Breast epithelium (tissue), 4 donors: ENCODE measurements at regions not wholly inside any gene's neighbourhood (a gene's known extent, or its start where the extent isn't known, plus 50 kb on each side); places are given as distances from the start of the nearest gene placed in this dataset.
"Not testable (repeated sequence)": the region's sequence is repeated elsewhere in the genome, so short reads cannot be mapped to it uniquely, and the experiment has no call there.

Experiments
- DNase-seq, 2 donors: peaks; one replicate each; pipeline ENCODE4 v3.0.0-alpha.2; 2019; ENCODE audit warnings: low spot score in 2 of 2
- H3K27ac ChIP-seq, 2 donors: fragments of 200-600 bp; sonication (generic) in 1 of 2; one replicate each; pipeline ENCODE4 v1.5.1; 2016 to 2019; ENCODE audit warnings: mild to moderate bottlenecking in 1 of 2
- H3K27me3 ChIP-seq, 2 donors: fragments of 200-600 bp; sonication (generic) in 1 of 2; one replicate each; pipeline versions ENCODE4 v1.5.1 to v1.6.0; 2017 to 2019; ENCODE audit warnings: control low read depth in 1 of 2, mild to moderate bottlenecking in 1 of 2
- H3K36me3 ChIP-seq: fragments of 200-600 bp; one replicate; pipeline ENCODE4 v1.5.1; 2019
- H3K4me1 ChIP-seq, 2 donors: fragments of 200-600 bp; sonication (generic); one replicate each; pipeline ENCODE4 v1.5.1; 2016 to 2019; ENCODE audit warnings: control low read depth in 1 of 2
- H3K4me3 ChIP-seq, 3 donors: fragments of 200-600 bp; sonication (generic); 1 replicate in 2 of 3; 2 replicates in 1 of 3; pipeline ENCODE4 v1.5.1; 2016 to 2019; ENCODE audit warnings: mild to moderate bottlenecking in 3 of 3, moderate library complexity in 2 of 3
- H3K9me3 ChIP-seq, 2 donors: fragments of 200-600 bp; sonication (generic) in 1 of 2; one replicate each; pipeline ENCODE4 v1.5.1; 2016 to 2019; ENCODE audit warnings: control low read depth in 1 of 2
- POLR2A ChIP-seq: fragments of 450-650 bp; IDR thresholded peaks from one replicate; pipeline ENCODE4 v1.6.1; 2016; ENCODE audit warnings: antibody characterized with exemption, mild to moderate bottlenecking, moderate library complexity
- POLR2AphosphoS5 ChIP-seq, 3 donors: sonication (generic); formaldehyde crosslinking; IDR thresholded peaks; one replicate each; pipeline ENCODE4 v1.6.1; 2017; ENCODE audit warnings: antibody characterized with exemption in 3 of 3
- intact Hi-C: fragments of 100-400 bp; cut with DNase I; formaldehyde crosslinking; loops from one replicate; pipeline ENCODE4 v1.15.1; 2023; ENCODE audit warnings: low total_unique reads
- TF ChIP-seq, protein P1 (sequence below), 3 donors: fragments of 450-650 bp; IDR thresholded peaks; one replicate each; pipeline ENCODE4 v1.5.1; 2016 to 2017; ENCODE audit warnings: antibody characterized with exemption in 3 of 3, mild to moderate bottlenecking in 3 of 3, moderate library complexity in 3 of 3

DNA sequence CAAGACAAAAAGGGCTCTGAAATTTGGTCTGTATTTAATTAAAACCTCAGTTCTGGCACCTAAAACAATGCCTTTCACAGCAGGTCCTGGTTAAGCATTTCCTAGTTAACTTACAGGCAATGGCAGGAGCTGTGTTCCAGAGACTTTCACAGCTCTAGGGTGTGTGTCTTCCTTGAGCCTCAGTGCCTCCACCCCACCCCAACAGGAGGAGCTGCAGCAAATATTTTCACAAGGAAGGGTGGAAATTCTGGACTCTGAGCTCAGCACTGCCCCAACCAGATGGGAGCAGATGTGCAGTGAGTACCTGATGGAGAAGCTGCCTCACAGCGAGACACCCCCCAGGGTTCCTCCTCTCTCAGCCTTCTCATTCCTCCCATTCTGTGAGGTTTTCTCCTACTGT lies 106.3 kb upstream of the SPATA12 start:
- intact Hi-C loops = no loop called here
- TF ChIP-seq POLR2AphosphoS5 (IDR thresholded peaks at IDR 0.05) = no peak
- no peak for TF ChIP-seq POLR2A
- TF ChIP-seq, protein P1, sequence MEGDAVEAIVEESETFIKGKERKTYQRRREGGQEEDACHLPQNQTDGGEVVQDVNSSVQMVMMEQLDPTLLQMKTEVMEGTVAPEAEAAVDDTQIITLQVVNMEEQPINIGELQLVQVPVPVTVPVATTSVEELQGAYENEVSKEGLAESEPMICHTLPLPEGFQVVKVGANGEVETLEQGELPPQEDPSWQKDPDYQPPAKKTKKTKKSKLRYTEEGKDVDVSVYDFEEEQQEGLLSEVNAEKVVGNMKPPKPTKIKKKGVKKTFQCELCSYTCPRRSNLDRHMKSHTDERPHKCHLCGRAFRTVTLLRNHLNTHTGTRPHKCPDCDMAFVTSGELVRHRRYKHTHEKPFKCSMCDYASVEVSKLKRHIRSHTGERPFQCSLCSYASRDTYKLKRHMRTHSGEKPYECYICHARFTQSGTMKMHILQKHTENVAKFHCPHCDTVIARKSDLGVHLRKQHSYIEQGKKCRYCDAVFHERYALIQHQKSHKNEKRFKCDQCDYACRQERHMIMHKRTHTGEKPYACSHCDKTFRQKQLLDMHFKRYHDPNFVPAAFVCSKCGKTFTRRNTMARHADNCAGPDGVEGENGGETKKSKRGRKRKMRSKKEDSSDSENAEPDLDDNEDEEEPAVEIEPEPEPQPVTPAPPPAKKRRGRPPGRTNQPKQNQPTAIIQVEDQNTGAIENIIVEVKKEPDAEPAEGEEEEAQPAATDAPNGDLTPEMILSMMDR (IDR thresholded peaks at IDR 0.05) = no peak
- no peak for DNase-seq
- H3K27me3 ChIP-seq = no peaks in the 10 kb centered on the region
- no peak overlapping the region for H3K4me3 ChIP-seq
- no peaks in the 10 kb centered on the region for H3K36me3 ChIP-seq
- H3K27ac ChIP-seq = no peak overlapping the region
- no peaks in the 10 kb centered on the region for H3K4me1 ChIP-seq
- H3K9me3 ChIP-seq = no peaks in the 10 kb centered on the region

DNA sequence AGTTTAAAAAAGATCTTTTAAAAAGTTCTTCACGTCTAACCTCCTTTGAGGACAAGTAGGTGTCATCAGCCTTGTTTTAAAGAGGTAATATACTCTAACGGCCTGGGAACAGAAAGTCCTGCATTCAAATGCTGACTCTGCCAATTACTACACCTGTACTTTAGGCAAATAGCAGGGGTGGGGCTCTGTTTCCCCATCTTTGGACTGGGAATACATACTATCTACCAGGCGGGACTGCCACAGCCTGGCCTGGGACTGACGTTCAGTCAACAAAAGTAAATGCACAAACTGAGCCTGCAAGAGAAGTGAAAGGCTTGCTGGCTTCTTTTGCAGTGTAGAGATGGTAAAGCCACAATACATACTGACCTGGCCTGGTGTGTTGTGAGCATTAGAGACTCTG lies 107.6 kb upstream of the SPATA12 start:
- TF ChIP-seq POLR2A (no peak), POLR2AphosphoS5 (IDR thresholded peaks at IDR 0.05) (no peak)
- TF ChIP-seq, protein P1 (IDR thresholded peaks at IDR 0.05) = no peak
- H3K36me3 ChIP-seq = no peaks in the 10 kb centered on the region
- intact Hi-C loops = no loop called here

DNA sequence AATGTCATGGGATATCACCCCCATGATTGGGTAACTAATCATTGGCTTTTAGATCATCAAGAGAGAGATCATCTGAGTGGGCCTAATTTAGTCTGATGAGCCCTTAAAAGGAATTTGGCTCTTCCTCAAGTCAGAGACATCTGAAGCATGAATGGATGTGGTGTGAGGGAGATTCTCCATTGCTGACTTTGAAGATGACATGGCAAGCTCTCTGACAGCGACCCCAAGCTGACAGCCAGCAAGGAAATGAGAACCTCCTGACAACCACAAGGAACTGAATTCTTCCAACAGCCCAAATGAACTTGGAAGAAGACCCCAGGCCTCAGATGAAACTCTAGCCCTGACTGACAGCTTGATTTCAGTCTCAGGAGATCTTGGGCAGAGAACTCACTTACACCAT lies 108.4 kb upstream of the SPATA12 start:
- Histone ChIP-seq H3K4me1 (no peaks in the 10 kb centered on the region), H3K27ac (no peak overlapping the region), H3K9me3 (no peaks in the 10 kb centered on the region), H3K27me3 (no peaks in the 10 kb centered on the region), H3K4me3 (no peak overlapping the region), H3K36me3 (no peaks in the 10 kb centered on the region)
- DNase-seq = no peak
- TF ChIP-seq POLR2AphosphoS5 (IDR thresholded peaks at IDR 0.05) (no peak), POLR2A (no peak)
- intact Hi-C loops = no loop called here

More for the DNA sequence above, 107.6 kb upstream of the SPATA12 start:
- H3K9me3 ChIP-seq = no peaks in the 10 kb centered on the region
- H3K4me1 ChIP-seq = no peaks in the 10 kb centered on the region
- H3K27me3 ChIP-seq = no peaks in the 10 kb centered on the region
- DNase-seq = no peak
- no peak overlapping the region for H3K4me3 ChIP-seq
- no peak overlapping the region for H3K27ac ChIP-seq

DNA sequence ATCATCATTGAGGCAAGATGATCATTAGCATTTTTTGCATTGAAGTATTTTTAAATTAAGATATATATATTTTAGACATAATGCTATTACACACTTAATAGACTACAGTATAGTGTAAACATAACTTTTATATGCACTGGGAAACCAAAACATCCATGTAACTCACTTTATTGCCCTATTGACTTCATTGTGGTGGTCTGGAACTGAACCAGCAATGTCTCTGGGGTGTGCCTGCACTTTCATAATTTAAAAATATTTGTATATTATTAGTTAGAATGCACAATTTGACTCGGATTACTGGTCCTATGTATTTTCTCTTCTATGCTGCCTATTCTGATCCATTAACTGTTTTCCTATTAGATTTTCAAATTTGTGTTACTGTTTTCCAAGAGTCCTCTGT lies 109.1 kb upstream of the SPATA12 start:
- DNase-seq = no peak
- intact Hi-C loops = no loop called here
- Histone ChIP-seq H3K27ac (no peak overlapping the region), H3K9me3 (no peaks in the 10 kb centered on the region), H3K36me3 (no peaks in the 10 kb centered on the region), H3K4me3 (no peak overlapping the region), H3K27me3 (no peaks in the 10 kb centered on the region), H3K4me1 (no peaks in the 10 kb centered on the region)
- no peak for TF ChIP-seq POLR2A
- TF ChIP-seq, protein P1 (IDR thresholded peaks at IDR 0.05) = no peak
- TF ChIP-seq POLR2AphosphoS5 (IDR thresholded peaks at IDR 0.05) = no peak

DNA sequence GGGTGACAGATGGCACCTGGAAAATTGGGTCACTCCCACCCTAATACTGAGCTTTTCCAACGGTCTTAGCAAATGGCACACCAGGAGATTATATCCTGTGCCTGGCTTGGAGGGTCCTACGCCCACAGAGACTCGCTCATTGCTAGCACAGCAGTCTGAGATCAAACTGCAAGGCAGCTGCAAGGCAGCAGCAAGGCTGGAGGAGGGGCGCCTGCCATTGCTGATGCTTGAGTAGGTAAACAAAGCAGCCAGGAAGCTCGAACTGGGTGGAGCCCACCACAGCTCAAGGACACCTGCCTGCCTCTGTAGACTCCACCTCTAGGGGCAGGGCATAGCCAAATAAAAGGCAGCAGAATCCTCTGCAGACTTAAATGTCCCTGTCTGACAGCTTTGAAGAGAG lies 115.1 kb upstream of the SPATA12 start:
- H3K9me3 ChIP-seq, H3K36me3 ChIP-seq, H3K4me1 ChIP-seq, H3K27me3 ChIP-seq, intact Hi-C loops, DNase-seq, H3K4me3 ChIP-seq, H3K27ac ChIP-seq: not testable (repeated sequence)

DNA sequence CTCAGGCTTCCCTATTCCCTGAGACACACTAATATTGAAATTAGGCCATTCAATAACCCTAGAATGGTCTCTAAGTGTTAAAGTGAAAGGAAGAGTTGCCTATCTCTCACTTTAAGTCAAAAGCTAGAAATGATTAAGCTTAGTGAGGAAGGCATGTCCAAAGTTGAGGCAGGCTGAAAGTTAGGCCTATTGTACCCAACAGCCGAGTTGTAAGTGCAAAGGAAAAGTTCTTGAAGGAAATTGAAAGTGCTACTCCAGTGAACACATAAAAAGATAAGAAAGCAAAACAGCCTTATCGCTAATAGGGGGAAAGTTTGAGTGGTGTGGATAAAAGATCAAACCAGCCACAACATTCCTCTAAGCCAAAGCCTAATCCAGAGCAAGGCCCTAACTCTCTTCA lies 117.9 kb upstream of the SPATA12 start:
- H3K4me1 ChIP-seq = no peaks in the 10 kb centered on the region
- H3K27ac ChIP-seq = no peak overlapping the region
- TF ChIP-seq, protein P1 (IDR thresholded peaks at IDR 0.05) = no peak
- TF ChIP-seq POLR2AphosphoS5 (IDR thresholded peaks at IDR 0.05) = no peak
- no peak for TF ChIP-seq POLR2A
- DNase-seq = no peak
- H3K9me3 ChIP-seq = peaks cover 6 to 9% of the 10 kb centered on the region in 2 donors
- no peaks in the 10 kb centered on the region for H3K36me3 ChIP-seq
- intact Hi-C loops = no loop called here
- H3K4me3 ChIP-seq = no peak overlapping the region
- no peaks in the 10 kb centered on the region for H3K27me3 ChIP-seq
